ENCODE measurements at regions not wholly inside any gene's neighbourhood (a gene's known extent, or its start where the extent isn't known, plus 50 kb on each side); places are given as distances from the start of the nearest gene placed in this dataset.

DNA sequence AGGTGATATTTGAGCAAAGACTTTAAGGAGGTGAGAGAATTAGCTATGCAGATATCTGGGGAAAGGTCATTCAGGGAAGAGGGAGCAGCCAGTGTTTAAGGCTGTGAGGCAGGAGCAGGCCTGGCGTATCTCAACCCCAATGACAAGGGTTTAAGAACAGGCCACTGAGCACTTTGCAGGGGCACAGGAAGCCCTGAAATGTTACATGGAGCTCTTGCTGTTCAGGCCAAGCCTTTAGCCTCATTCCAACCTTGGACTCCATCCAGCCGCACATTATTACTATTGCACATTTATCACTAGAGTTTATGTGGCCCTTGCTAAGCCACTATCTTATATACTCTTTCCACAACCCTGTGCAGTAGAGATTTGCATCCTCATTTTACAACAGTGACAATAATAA lies 114.0 kb downstream of the EFNB1 start:
- no peaks in the 10 kb centered on the region; the same call in 1 of the 2 replicates for H3K27me3 ChIP-seq (ENCODE audit: control insufficient read depth, insufficient read depth, low read length)
- ChIA-PET POLR2A (ENCODE audit: unreplicated experiment) (no interaction called here), CTCF (no interaction called here)
- H2BK120ac ChIP-seq (ENCODE audit: low read depth, low read length), result no peak overlapping the region
- no peak overlapping the region for H3K18ac ChIP-seq (ENCODE audit: low read depth, low read length)
- H3K4me2 ChIP-seq (ENCODE audit: low read depth, low read length), result no peak overlapping the region
- no peak overlapping the region for H2BK15ac ChIP-seq (ENCODE audit: low read depth, low read length)
- H3K56ac ChIP-seq (ENCODE audit: extremely low read depth, insufficient read depth, low read length), result no peak overlapping the region
- H4K8ac ChIP-seq (ENCODE audit: low read depth in 2 of 2, low read length in 2 of 2), result no peak overlapping the region
- H4K5ac ChIP-seq (ENCODE audit: low read depth, low read length), result no peak overlapping the region
- H2BK20ac ChIP-seq (ENCODE audit: low read depth, low read length), result no peak overlapping the region
- H3K9me1 ChIP-seq (ENCODE audit: insufficient read depth, low read length), result peaks cover 7% of the 10 kb centered on the region; the same call in 1 of the 2 replicates
- BruUV-seq (replicated peaks), result no TSS peak
- H3K27ac ChIP-seq (ENCODE audit: insufficient read depth, low read length), result no peak overlapping the region
- no peak overlapping the region for H2AK5ac ChIP-seq (ENCODE audit: low read depth, low read length)
- no peaks in the 10 kb centered on the region for H3K9me3 ChIP-seq (ENCODE audit: control insufficient read depth, insufficient read depth, low read length)
- TF ChIP-seq POLR2A (IDR thresholded peaks at IDR 0.05; ENCODE audit: low read depth, low read length) (no peak), CEBPB (IDR thresholded peaks at IDR 0.05; ENCODE audit: low read depth, low read length) (no peak), RAD21 (IDR thresholded peaks at IDR 0.05; ENCODE audit: low read length) (no peak), RFX5 (IDR thresholded peaks at IDR 0.05; ENCODE audit: low read depth, low read length) (no peak), BHLHE40 (IDR thresholded peaks at IDR 0.05; ENCODE audit: low read depth, low read length) (no peak), MXI1 (IDR thresholded peaks at IDR 0.05; ENCODE audit: borderline replicate concordance, low read depth, low read length) (no peak), SMC3 (IDR thresholded peaks at IDR 0.05; ENCODE audit: low read depth, low read length) (no peak), RCOR1 (IDR thresholded peaks at IDR 0.05; ENCODE audit: insufficient replicate concordance, low read length) (no peak), NFE2L2 (IDR thresholded peaks at IDR 0.05; ENCODE audit: low read depth, low read length) (no peak), CHD1 (IDR thresholded peaks at IDR 0.05; ENCODE audit: low read depth, low read length) (no peak)
- TF ChIP-seq, protein P1, sequence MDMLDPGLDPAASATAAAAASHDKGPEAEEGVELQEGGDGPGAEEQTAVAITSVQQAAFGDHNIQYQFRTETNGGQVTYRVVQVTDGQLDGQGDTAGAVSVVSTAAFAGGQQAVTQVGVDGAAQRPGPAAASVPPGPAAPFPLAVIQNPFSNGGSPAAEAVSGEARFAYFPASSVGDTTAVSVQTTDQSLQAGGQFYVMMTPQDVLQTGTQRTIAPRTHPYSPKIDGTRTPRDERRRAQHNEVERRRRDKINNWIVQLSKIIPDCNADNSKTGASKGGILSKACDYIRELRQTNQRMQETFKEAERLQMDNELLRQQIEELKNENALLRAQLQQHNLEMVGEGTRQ (IDR thresholded peaks at IDR 0.05; ENCODE audit: low read depth, low read length), result no peak
- TF ChIP-seq, protein P2, sequence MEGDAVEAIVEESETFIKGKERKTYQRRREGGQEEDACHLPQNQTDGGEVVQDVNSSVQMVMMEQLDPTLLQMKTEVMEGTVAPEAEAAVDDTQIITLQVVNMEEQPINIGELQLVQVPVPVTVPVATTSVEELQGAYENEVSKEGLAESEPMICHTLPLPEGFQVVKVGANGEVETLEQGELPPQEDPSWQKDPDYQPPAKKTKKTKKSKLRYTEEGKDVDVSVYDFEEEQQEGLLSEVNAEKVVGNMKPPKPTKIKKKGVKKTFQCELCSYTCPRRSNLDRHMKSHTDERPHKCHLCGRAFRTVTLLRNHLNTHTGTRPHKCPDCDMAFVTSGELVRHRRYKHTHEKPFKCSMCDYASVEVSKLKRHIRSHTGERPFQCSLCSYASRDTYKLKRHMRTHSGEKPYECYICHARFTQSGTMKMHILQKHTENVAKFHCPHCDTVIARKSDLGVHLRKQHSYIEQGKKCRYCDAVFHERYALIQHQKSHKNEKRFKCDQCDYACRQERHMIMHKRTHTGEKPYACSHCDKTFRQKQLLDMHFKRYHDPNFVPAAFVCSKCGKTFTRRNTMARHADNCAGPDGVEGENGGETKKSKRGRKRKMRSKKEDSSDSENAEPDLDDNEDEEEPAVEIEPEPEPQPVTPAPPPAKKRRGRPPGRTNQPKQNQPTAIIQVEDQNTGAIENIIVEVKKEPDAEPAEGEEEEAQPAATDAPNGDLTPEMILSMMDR (conservative IDR thresholded peaks at IDR 0.05; ENCODE audit: low read depth, low read length), result no peak
- TF ChIP-seq, protein P3, sequence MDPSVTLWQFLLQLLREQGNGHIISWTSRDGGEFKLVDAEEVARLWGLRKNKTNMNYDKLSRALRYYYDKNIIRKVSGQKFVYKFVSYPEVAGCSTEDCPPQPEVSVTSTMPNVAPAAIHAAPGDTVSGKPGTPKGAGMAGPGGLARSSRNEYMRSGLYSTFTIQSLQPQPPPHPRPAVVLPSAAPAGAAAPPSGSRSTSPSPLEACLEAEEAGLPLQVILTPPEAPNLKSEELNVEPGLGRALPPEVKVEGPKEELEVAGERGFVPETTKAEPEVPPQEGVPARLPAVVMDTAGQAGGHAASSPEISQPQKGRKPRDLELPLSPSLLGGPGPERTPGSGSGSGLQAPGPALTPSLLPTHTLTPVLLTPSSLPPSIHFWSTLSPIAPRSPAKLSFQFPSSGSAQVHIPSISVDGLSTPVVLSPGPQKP (IDR thresholded peaks at IDR 0.05; ENCODE audit: borderline replicate concordance, low read depth, low read length), result no peak
- intact Hi-C loops (cut with micrococcal nuclease) (no loop called here), in situ Hi-C loops (cut with MboI; ENCODE audit: low sequenced_read_pairs) (no loop called here), dilution Hi-C loops (cut with HindIII; ENCODE audit: low sequenced_read_pairs, unreplicated experiment) (no loop called here)
- H2AFZ ChIP-seq (replicated peaks; ENCODE audit: low read length, poor library complexity), result no peak overlapping the region
- H3K79me1 ChIP-seq (ENCODE audit: low read depth in 1 of 2, low read length in 2 of 2), result no peaks in the 10 kb centered on the region
- H3K14ac ChIP-seq (replicated peaks; ENCODE audit: low read depth, low read length), result no peak overlapping the region
- no peak for ATAC-seq (ENCODE audit: low read depth)
- H3K4me3 ChIP-seq (ENCODE audit: insufficient read depth, low read depth, low read length), result no peak overlapping the region
- no peak overlapping the region for H3K4ac ChIP-seq (ENCODE audit: low read depth, low read length)
- peaks cover 3% of the 10 kb centered on the region; the same call in 1 of the 2 replicates for H3K4me1 ChIP-seq (ENCODE audit: control insufficient read depth, insufficient read depth, low read length)
- H2BK5ac ChIP-seq (ENCODE audit: low read depth, low read length, poor library complexity, severe bottlenecking), result no peak overlapping the region
- H2AK9ac ChIP-seq (replicated peaks; ENCODE audit: low read depth, low read length, poor library complexity), result no peak overlapping the region
- no peak overlapping the region for H4K91ac ChIP-seq (ENCODE audit: insufficient read depth, low read depth, low read length)
- H3K23ac ChIP-seq (ENCODE audit: low read depth, low read length), result no peak overlapping the region
- H3K36me3 ChIP-seq (ENCODE audit: control insufficient read depth, insufficient read depth, low read length), result no peaks in the 10 kb centered on the region
- H4K20me1 ChIP-seq (ENCODE audit: insufficient read depth, low read length), result no peaks in the 10 kb centered on the region
- H3K9ac ChIP-seq (ENCODE audit: low read depth, low read length), result no peak overlapping the region
- WGBS, 2 experiments (ENCODE audit: extremely low coverage in 2 of 2, insufficient read length in 1 of 2), result 83% methylated on average over 1 of the region's 2 CpGs; no CpG with 5 or more reads in 1 of the 2 experiments
- no peak for DNase-seq

Measured in IMR-90 (cell line).